ENCODE measurements at regions not wholly inside any gene's neighbourhood (a gene's known extent, or its start where the extent isn't known, plus 50 kb on each side); places are given as distances from the start of the nearest gene placed in this dataset.
"Not testable (repeated sequence)": the region's sequence is repeated elsewhere in the genome, so short reads cannot be mapped to it uniquely, and the experiment has no call there.

- H2AK5ac ChIP-seq (ENCODE audit: low read length); H2BK15ac ChIP-seq (replicated peaks; ENCODE audit: low read depth); H3K4ac ChIP-seq (ENCODE audit: low read depth, low read length); H3K9ac ChIP-seq (ENCODE audit: low read length); H4K8ac ChIP-seq (ENCODE audit: low read depth, low read length); H3K79me1 ChIP-seq (ENCODE audit: low read length); H3K4me2 ChIP-seq (ENCODE audit: low read length); H2BK120ac ChIP-seq (ENCODE audit: low read depth, low read length); H3K79me2 ChIP-seq (ENCODE audit: control insufficient read depth, insufficient read depth, low read length); H3K4me1 ChIP-seq (ENCODE audit: control insufficient read depth, low read depth, low read length); H3K56ac ChIP-seq (ENCODE audit: low read length); H3K36me3 ChIP-seq (ENCODE audit: control insufficient read depth, insufficient read depth, low read length); H3K18ac ChIP-seq (ENCODE audit: low read length); H3K27ac ChIP-seq (ENCODE audit: low read depth, low read length); H3K27me3 ChIP-seq (ENCODE audit: insufficient read depth, low read length, poor library complexity); H3K23ac ChIP-seq (ENCODE audit: low read length); H4K5ac ChIP-seq (ENCODE audit: low read length); H2BK5ac ChIP-seq (ENCODE audit: low read length); DNase-seq: not testable (repeated sequence)
- no CpG with 5 or more reads among the region's 8 CpGs for WGBS (ENCODE audit: extremely low coverage, insufficient coverage, low lambda C conversion rate)
- peak overlapping the region; percentile 16 for H3K4me3 ChIP-seq (ENCODE audit: low read length)
These were observed 744.9 kb upstream of the TPTE start for GRCh38 chr21:9776286-9777020.

DNA sequence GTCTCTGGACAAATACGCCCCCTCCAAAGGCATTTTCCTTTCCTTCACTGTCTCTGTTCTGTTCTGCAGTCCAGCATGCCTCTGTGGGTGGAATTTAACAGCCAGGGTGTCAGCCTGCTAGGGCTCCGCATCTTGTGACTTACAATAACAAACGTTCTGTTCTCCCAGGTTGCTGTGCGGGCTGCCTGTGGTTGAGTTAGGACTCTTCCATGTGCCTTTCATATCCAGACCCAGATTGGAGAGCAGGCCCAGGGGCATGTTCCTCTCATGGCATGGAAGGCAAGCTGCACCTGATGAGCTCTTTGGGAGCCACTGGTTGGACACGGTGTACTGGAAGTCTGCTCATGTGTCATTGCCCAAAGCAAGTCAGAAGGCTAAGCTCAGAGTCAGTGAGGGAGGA, 742.8 kb upstream of the TPTE start:
- H2AK5ac ChIP-seq (ENCODE audit: low read length); H3K36me3 ChIP-seq (ENCODE audit: control insufficient read depth, insufficient read depth, low read length); H3K23ac ChIP-seq (ENCODE audit: low read length); H3K4ac ChIP-seq (ENCODE audit: low read depth, low read length); H3K79me2 ChIP-seq (ENCODE audit: control insufficient read depth, insufficient read depth, low read length); H3K4me1 ChIP-seq (ENCODE audit: control insufficient read depth, low read depth, low read length); H2BK120ac ChIP-seq (ENCODE audit: low read depth, low read length); DNase-seq; H4K5ac ChIP-seq (ENCODE audit: low read length); H3K27me3 ChIP-seq (ENCODE audit: insufficient read depth, low read length, poor library complexity); H3K9ac ChIP-seq (ENCODE audit: low read length); H2BK15ac ChIP-seq (replicated peaks; ENCODE audit: low read depth); H3K56ac ChIP-seq (ENCODE audit: low read length); H3K18ac ChIP-seq (ENCODE audit: low read length); H2BK5ac ChIP-seq (ENCODE audit: low read length); H3K4me2 ChIP-seq (ENCODE audit: low read length); H3K27ac ChIP-seq (ENCODE audit: low read depth, low read length); H3K79me1 ChIP-seq (ENCODE audit: low read length); H4K8ac ChIP-seq (ENCODE audit: low read depth, low read length): not testable (repeated sequence)
- WGBS (ENCODE audit: extremely low coverage, insufficient coverage, low lambda C conversion rate), result no CpG with 5 or more reads among the region's 5 CpGs
- H3K4me3 ChIP-seq (ENCODE audit: low read length), result peak overlapping the region; percentile 38

DNA sequence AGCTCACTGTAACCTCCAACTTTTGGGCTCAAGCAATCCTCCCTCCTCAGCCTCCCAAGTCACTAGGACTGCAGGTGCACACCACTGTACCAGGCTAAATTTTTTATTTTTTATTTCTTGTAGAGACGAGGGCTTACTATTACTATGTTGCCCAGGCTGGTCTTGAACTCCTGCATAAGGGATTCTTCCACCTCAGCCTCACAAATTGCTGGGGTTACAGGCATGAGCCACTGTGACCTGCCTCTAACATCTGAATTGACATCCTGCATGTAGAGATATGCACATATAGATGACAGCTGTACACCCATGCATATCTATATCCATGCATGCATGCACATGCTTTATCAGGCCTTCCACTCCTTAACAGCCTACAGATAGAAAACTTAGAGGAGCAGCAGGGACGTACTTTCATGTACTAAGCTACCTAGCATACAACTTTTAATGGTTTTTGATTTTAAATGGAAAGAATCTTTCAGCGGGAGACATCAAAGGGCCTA, 740.9 kb upstream of the TPTE start:
- H3K23ac ChIP-seq (ENCODE audit: low read length), result no peak overlapping the region
- no peak overlapping the region for H3K18ac ChIP-seq (ENCODE audit: low read length)
- no peaks in the 10 kb centered on the region for H3K27me3 ChIP-seq (ENCODE audit: insufficient read depth, low read length, poor library complexity)
- no peaks in the 10 kb centered on the region for H3K79me1 ChIP-seq (ENCODE audit: low read length)
- H3K36me3 ChIP-seq (ENCODE audit: control insufficient read depth, insufficient read depth, low read length), result no peaks in the 10 kb centered on the region
- H3K56ac ChIP-seq (ENCODE audit: low read length), result no peak overlapping the region
- no peak overlapping the region for H4K5ac ChIP-seq (ENCODE audit: low read length)
- H2AK5ac ChIP-seq (ENCODE audit: low read length), result no peak overlapping the region
- peak overlapping the region; percentile 28 for H3K4me3 ChIP-seq (ENCODE audit: low read length)
- no peak overlapping the region for H3K9ac ChIP-seq (ENCODE audit: low read length)
- no peak overlapping the region for H2BK120ac ChIP-seq (ENCODE audit: low read depth, low read length)
- no peak overlapping the region for H4K8ac ChIP-seq (ENCODE audit: low read depth, low read length)
- H3K27ac ChIP-seq (ENCODE audit: low read depth, low read length), result no peak overlapping the region
- WGBS (ENCODE audit: extremely low coverage, insufficient coverage, low lambda C conversion rate), result no CpG with 5 or more reads among the region's 3 CpGs
- no peak overlapping the region for H2BK5ac ChIP-seq (ENCODE audit: low read length)
- no peak overlapping the region for H3K4ac ChIP-seq (ENCODE audit: low read depth, low read length)
- H2BK15ac ChIP-seq (replicated peaks; ENCODE audit: low read depth), result no peak overlapping the region
- no peak overlapping the region for H3K4me2 ChIP-seq (ENCODE audit: low read length)
- DNase-seq, result no peak
- no peaks in the 10 kb centered on the region for H3K4me1 ChIP-seq (ENCODE audit: control insufficient read depth, low read depth, low read length)
- H3K79me2 ChIP-seq (ENCODE audit: control insufficient read depth, insufficient read depth, low read length), result no peaks in the 10 kb centered on the region

DNA sequence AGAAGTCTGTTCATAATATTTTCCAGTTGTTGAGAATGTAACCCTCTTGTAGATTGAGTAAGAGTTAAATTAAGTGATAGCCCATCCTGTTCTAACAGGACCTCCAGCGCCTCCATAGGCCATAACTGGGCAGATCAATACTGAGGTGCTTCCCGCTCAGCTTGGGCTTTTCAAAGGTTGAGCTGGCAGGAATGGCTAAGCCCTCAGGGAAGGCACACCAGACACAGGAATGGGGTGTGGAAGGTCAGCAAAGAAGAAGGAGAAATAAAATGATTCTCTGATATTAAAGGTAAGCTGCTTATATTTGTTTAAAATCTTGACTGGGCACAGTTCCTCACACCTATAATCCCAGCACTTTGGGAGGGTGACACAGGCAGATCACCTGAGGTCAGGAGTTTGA, 737.8 kb upstream of the TPTE start:
- H2AK5ac ChIP-seq (ENCODE audit: low read length); H3K23ac ChIP-seq (ENCODE audit: low read length); DNase-seq; H3K9ac ChIP-seq (ENCODE audit: low read length); H2BK15ac ChIP-seq (replicated peaks; ENCODE audit: low read depth); H3K4me3 ChIP-seq (ENCODE audit: low read length); H3K79me2 ChIP-seq (ENCODE audit: control insufficient read depth, insufficient read depth, low read length); H3K27ac ChIP-seq (ENCODE audit: low read depth, low read length); H4K8ac ChIP-seq (ENCODE audit: low read depth, low read length); H3K4ac ChIP-seq (ENCODE audit: low read depth, low read length); H3K27me3 ChIP-seq (ENCODE audit: insufficient read depth, low read length, poor library complexity); H2BK5ac ChIP-seq (ENCODE audit: low read length); H3K56ac ChIP-seq (ENCODE audit: low read length); H3K36me3 ChIP-seq (ENCODE audit: control insufficient read depth, insufficient read depth, low read length); H4K5ac ChIP-seq (ENCODE audit: low read length); H3K18ac ChIP-seq (ENCODE audit: low read length); H2BK120ac ChIP-seq (ENCODE audit: low read depth, low read length); H3K4me1 ChIP-seq (ENCODE audit: control insufficient read depth, low read depth, low read length); H3K79me1 ChIP-seq (ENCODE audit: low read length); H3K4me2 ChIP-seq (ENCODE audit: low read length): not testable (repeated sequence)
- WGBS (ENCODE audit: extremely low coverage, insufficient coverage, low lambda C conversion rate), result no CpG with 5 or more reads among the region's 2 CpGs

DNA sequence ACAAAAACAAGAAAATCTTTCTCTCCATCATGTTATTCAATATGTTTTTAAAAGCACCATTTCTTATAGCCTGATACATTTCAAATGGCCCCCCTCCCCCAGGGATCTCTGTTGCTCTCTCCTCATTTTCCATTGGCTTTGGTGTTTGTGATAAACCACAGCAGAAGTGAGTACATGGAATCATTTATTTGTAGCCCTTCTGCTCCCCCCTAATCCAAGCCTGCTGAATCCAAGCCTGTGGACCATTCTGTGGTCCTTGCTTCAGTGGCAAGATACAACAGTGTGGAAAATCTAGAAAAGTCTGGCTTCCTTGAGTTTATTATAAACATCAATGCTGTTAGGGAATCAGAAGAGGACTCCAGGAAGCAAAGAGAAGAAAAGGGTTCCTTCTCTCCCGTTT, 737.2 kb upstream of the TPTE start:
- not testable (repeated sequence) for H2BK120ac ChIP-seq (ENCODE audit: low read depth, low read length); H2AK5ac ChIP-seq (ENCODE audit: low read length); H4K8ac ChIP-seq (ENCODE audit: low read depth, low read length); H3K27ac ChIP-seq (ENCODE audit: low read depth, low read length); H3K23ac ChIP-seq (ENCODE audit: low read length); H2BK5ac ChIP-seq (ENCODE audit: low read length); H3K4me2 ChIP-seq (ENCODE audit: low read length); DNase-seq; H3K18ac ChIP-seq (ENCODE audit: low read length); H3K4me3 ChIP-seq (ENCODE audit: low read length); H3K36me3 ChIP-seq (ENCODE audit: control insufficient read depth, insufficient read depth, low read length); H3K4ac ChIP-seq (ENCODE audit: low read depth, low read length); H3K56ac ChIP-seq (ENCODE audit: low read length); H3K79me1 ChIP-seq (ENCODE audit: low read length); H2BK15ac ChIP-seq (replicated peaks; ENCODE audit: low read depth); H3K9ac ChIP-seq (ENCODE audit: low read length); H4K5ac ChIP-seq (ENCODE audit: low read length); H3K79me2 ChIP-seq (ENCODE audit: control insufficient read depth, insufficient read depth, low read length); H3K27me3 ChIP-seq (ENCODE audit: insufficient read depth, low read length, poor library complexity); H3K4me1 ChIP-seq (ENCODE audit: control insufficient read depth, low read depth, low read length)
- no CpG with 5 or more reads among the region's 1 CpG for WGBS (ENCODE audit: extremely low coverage, insufficient coverage, low lambda C conversion rate)

GRCh38 chr21:9786092-9786491, 735.3 kb upstream of the TPTE start:
- not testable (repeated sequence) for H3K56ac ChIP-seq (ENCODE audit: low read length); H3K18ac ChIP-seq (ENCODE audit: low read length); H3K4me3 ChIP-seq (ENCODE audit: low read length); H2BK15ac ChIP-seq (replicated peaks; ENCODE audit: low read depth); H2BK5ac ChIP-seq (ENCODE audit: low read length); H3K27me3 ChIP-seq (ENCODE audit: insufficient read depth, low read length, poor library complexity); DNase-seq; H3K79me2 ChIP-seq (ENCODE audit: control insufficient read depth, insufficient read depth, low read length); H3K4me1 ChIP-seq (ENCODE audit: control insufficient read depth, low read depth, low read length); H3K79me1 ChIP-seq (ENCODE audit: low read length); H3K4ac ChIP-seq (ENCODE audit: low read depth, low read length); H3K23ac ChIP-seq (ENCODE audit: low read length); H2BK120ac ChIP-seq (ENCODE audit: low read depth, low read length); H4K8ac ChIP-seq (ENCODE audit: low read depth, low read length); H3K9ac ChIP-seq (ENCODE audit: low read length); H2AK5ac ChIP-seq (ENCODE audit: low read length); H4K5ac ChIP-seq (ENCODE audit: low read length); H3K4me2 ChIP-seq (ENCODE audit: low read length); H3K27ac ChIP-seq (ENCODE audit: low read depth, low read length); H3K36me3 ChIP-seq (ENCODE audit: control insufficient read depth, insufficient read depth, low read length)
- WGBS (ENCODE audit: extremely low coverage, insufficient coverage, low lambda C conversion rate), result no CpG with 5 or more reads among the region's 7 CpGs
